ENCODE measurements at regions not wholly inside any gene's neighbourhood (a gene's known extent, or its start where the extent isn't known, plus 50 kb on each side); places are given as distances from the start of the nearest gene placed in this dataset.

- ATAC-seq (ENCODE audit: insufficient number of reproducible peaks, low FRiP score, low read depth) (no peak), DNase-seq (ENCODE audit: low spot score) (no peak)
- Histone ChIP-seq H3K27me3 (replicated peaks; ENCODE audit: insufficient read depth) (no peaks in the 10 kb centered on the region), H3K4me1 (ENCODE audit: control insufficient read depth in 1 of 2, low read depth in 2 of 2) (peaks cover 11 to 21% of the 10 kb centered on the region in 2 donors), H3K4me3 (no peak overlapping the region), H3K9me3 (no peaks in the 10 kb centered on the region), H3K27ac (no peak overlapping the region), H3K36me3 (no peaks in the 10 kb centered on the region)
- no peak for TF ChIP-seq CTCF (IDR thresholded peaks at IDR 0.05)
These were observed 209.2 kb upstream of the MAP3K1 start for GRCh38 chr5:56606192-56606591.

DNA sequence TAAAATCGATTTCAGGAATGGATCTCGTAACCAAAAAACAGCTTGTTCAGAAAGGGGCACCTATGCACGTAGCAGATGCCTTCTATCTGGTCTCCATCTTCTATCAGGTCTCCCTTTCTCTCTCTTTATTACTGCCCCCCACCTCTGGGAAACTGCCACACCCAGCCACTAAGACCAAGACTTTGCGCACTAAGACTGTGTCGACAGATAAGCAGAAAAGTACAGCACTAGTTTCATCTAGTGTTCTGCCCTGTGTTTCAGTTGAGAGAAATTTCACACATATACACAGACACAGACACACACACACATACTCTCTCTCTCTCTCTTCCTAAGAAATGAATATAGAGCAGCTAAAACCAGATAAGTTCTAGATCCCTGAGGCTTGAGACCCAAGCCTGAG, 210.1 kb upstream of the MAP3K1 start:
- Histone ChIP-seq H3K27me3 (replicated peaks; ENCODE audit: insufficient read depth) (no peaks in the 10 kb centered on the region), H3K9me3 (no peaks in the 10 kb centered on the region), H3K4me1 (ENCODE audit: control insufficient read depth in 1 of 2, low read depth in 2 of 2) (peaks cover 11 to 21% of the 10 kb centered on the region in 2 donors), H3K27ac (no peak overlapping the region), H3K4me3 (no peak overlapping the region), H3K36me3 (no peaks in the 10 kb centered on the region)
- DNase-seq (ENCODE audit: low spot score) (no peak), ATAC-seq (ENCODE audit: insufficient number of reproducible peaks, low FRiP score, low read depth) (no peak)
- no peak for TF ChIP-seq CTCF (IDR thresholded peaks at IDR 0.05)

GRCh38 chr5:56601641-56602071, 213.7 kb upstream of the MAP3K1 start:
- Histone ChIP-seq H3K27ac (no peak overlapping the region), H3K27me3 (replicated peaks; ENCODE audit: insufficient read depth) (no peaks in the 10 kb centered on the region), H3K4me1 (ENCODE audit: control insufficient read depth in 1 of 2, low read depth in 2 of 2) (peaks cover 0 to under 1% of the 10 kb centered on the region in 2 donors), H3K4me3 (no peak overlapping the region), H3K36me3 (no peaks in the 10 kb centered on the region), H3K9me3 (no peaks in the 10 kb centered on the region)
- no peak for DNase-seq (ENCODE audit: low spot score)
- TF ChIP-seq CTCF (IDR thresholded peaks at IDR 0.05) = no peak
- ATAC-seq (ENCODE audit: insufficient number of reproducible peaks, low FRiP score, low read depth) = no peak

- Histone ChIP-seq H3K4me3 (no peak overlapping the region), H3K9me3 (no peaks in the 10 kb centered on the region), H3K36me3 (no peaks in the 10 kb centered on the region), H3K27ac (no peak overlapping the region), H3K4me1 (ENCODE audit: control insufficient read depth in 1 of 2, low read depth in 2 of 2) (no peaks in the 10 kb centered on the region), H3K27me3 (replicated peaks; ENCODE audit: insufficient read depth) (no peaks in the 10 kb centered on the region)
- no peak for TF ChIP-seq CTCF (IDR thresholded peaks at IDR 0.05)
- DNase-seq (ENCODE audit: low spot score) (no peak), ATAC-seq (ENCODE audit: insufficient number of reproducible peaks, low FRiP score, low read depth) (no peak)
These were observed 216.4 kb upstream of the MAP3K1 start for GRCh38 chr5:56598941-56599340.

GRCh38 chr5:56596155-56596554, 219.2 kb upstream of the MAP3K1 start:
- no peak overlapping the region for H3K4me3 ChIP-seq
- TF ChIP-seq CTCF (IDR thresholded peaks at IDR 0.05) = no peak
- no peaks in the 10 kb centered on the region for H3K9me3 ChIP-seq
- H3K36me3 ChIP-seq = no peaks in the 10 kb centered on the region
- ATAC-seq (ENCODE audit: insufficient number of reproducible peaks, low FRiP score, low read depth) (no peak), DNase-seq (ENCODE audit: low spot score) (no peak)
- no peaks in the 10 kb centered on the region for H3K4me1 ChIP-seq (ENCODE audit: control insufficient read depth in 1 of 2, low read depth in 2 of 2)
- no peak overlapping the region for H3K27ac ChIP-seq
- H3K27me3 ChIP-seq (replicated peaks; ENCODE audit: insufficient read depth) = no peaks in the 10 kb centered on the region

All from thoracic aorta (tissue), 2 donors.